ENCODE measurements at regions not wholly inside any gene's neighbourhood (a gene's known extent, or its start where the extent isn't known, plus 50 kb on each side); places are given as distances from the start of the nearest gene placed in this dataset.

DNA sequence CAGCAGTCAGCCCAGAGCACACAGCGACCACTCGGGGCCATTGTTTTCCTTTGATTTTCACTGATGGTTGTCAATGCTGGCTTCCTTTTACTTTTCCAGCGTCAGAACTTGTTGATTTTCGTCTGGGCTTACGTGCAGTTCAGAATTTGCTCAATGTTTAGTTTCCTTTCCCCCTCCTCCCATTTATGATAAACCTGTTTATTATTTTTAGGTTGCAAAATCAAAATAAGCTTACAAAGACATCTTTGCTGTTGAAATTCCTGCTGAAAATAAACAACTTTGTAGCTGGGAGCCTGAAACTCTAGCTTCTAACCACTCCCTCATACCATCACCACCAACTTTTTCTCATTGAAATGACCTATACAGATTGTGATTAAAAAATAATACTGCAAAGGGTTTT, 83.1 kb upstream of the LYZL1 start:
- no peak overlapping the region for H2AFZ ChIP-seq (ENCODE audit: low read depth, low read length)
- H3K27me3 Mint-ChIP-seq (ENCODE audit: low read depth, unreplicated experiment): peaks cover 9% of the 10 kb centered on the region
- no peaks in the 10 kb centered on the region for H3K36me3 Mint-ChIP-seq (ENCODE audit: low read depth, unreplicated experiment)
- no peak overlapping the region for H3K4me3 ChIP-seq (ENCODE audit: insufficient read depth, low read depth, low read length)
- H4K20me1 ChIP-seq (ENCODE audit: insufficient read depth, low read length): no peaks in the 10 kb centered on the region
- H3K27ac Mint-ChIP-seq (ENCODE audit: unreplicated experiment): no peak overlapping the region
- no peak overlapping the region for H3K27ac ChIP-seq (ENCODE audit: low read depth, low read length)
- no peak for TF ChIP-seq EZH2 (IDR thresholded peaks at IDR 0.05; ENCODE audit: insufficient read depth, low read length)
- TF ChIP-seq, protein P1, sequence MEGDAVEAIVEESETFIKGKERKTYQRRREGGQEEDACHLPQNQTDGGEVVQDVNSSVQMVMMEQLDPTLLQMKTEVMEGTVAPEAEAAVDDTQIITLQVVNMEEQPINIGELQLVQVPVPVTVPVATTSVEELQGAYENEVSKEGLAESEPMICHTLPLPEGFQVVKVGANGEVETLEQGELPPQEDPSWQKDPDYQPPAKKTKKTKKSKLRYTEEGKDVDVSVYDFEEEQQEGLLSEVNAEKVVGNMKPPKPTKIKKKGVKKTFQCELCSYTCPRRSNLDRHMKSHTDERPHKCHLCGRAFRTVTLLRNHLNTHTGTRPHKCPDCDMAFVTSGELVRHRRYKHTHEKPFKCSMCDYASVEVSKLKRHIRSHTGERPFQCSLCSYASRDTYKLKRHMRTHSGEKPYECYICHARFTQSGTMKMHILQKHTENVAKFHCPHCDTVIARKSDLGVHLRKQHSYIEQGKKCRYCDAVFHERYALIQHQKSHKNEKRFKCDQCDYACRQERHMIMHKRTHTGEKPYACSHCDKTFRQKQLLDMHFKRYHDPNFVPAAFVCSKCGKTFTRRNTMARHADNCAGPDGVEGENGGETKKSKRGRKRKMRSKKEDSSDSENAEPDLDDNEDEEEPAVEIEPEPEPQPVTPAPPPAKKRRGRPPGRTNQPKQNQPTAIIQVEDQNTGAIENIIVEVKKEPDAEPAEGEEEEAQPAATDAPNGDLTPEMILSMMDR (IDR thresholded peaks at IDR 0.05; ENCODE audit: insufficient read depth, low read depth, low read length): no peak
- no peak overlapping the region for H3K4me3 Mint-ChIP-seq (ENCODE audit: unreplicated experiment)
- no peaks in the 10 kb centered on the region for H3K9me3 ChIP-seq (ENCODE audit: insufficient read depth, low read depth, low read length)
- no peaks in the 10 kb centered on the region for H3K79me2 ChIP-seq (ENCODE audit: insufficient read depth, low read length)
- peaks cover 8% of the 10 kb centered on the region for H3K4me1 Mint-ChIP-seq (ENCODE audit: low read depth, unreplicated experiment)
- FAIRE-seq (no peak), DNase-seq (ENCODE audit: low read depth) (no peak)
- no peak overlapping the region for H3K9ac ChIP-seq (ENCODE audit: low read length)
- peaks cover 6% of the 10 kb centered on the region for H3K9me3 Mint-ChIP-seq (ENCODE audit: unreplicated experiment)
- no peaks in the 10 kb centered on the region for H3K36me3 ChIP-seq (ENCODE audit: insufficient read depth, low read length)
- no peak overlapping the region for H3K4me2 ChIP-seq (ENCODE audit: low read length)
- peaks cover 7% of the 10 kb centered on the region for H3K27me3 ChIP-seq (ENCODE audit: insufficient read depth, low read length)
- H3K4me1 ChIP-seq (ENCODE audit: insufficient read depth, low read length): no peaks in the 10 kb centered on the region

DNA sequence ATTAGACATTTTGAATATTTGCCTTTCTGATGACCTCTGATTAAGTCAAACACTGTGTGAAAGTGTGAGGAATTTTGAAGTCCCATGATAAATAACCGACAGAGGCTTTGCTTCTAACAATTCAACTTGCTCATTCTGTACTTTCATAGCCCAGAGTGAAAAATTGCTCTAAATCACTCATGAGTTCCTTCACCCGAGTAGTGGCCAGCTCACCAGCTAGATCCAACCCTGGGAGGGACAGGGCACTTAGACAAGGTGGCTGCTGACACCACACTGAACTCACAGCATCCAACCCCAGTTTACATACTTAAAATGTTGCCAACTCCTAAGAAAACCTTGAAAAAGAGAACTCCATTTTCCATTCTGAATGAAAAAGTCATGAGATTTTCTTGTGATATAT, 80.0 kb upstream of the LYZL1 start:
- Histone ChIP-seq H3K4me1 (ENCODE audit: insufficient read depth, low read length) (no peaks in the 10 kb centered on the region), H3K27ac (ENCODE audit: low read depth, low read length) (no peak overlapping the region), H3K36me3 (ENCODE audit: insufficient read depth, low read length) (no peaks in the 10 kb centered on the region), H2AFZ (ENCODE audit: low read depth, low read length) (no peak overlapping the region), H3K4me2 (ENCODE audit: low read length) (no peak overlapping the region), H3K27me3 (ENCODE audit: insufficient read depth, low read length) (peaks cover 7% of the 10 kb centered on the region), H3K9me3 (ENCODE audit: insufficient read depth, low read depth, low read length) (no peaks in the 10 kb centered on the region), H4K20me1 (ENCODE audit: insufficient read depth, low read length) (no peaks in the 10 kb centered on the region), H3K4me3 (ENCODE audit: insufficient read depth, low read depth, low read length) (no peak overlapping the region), H3K79me2 (ENCODE audit: insufficient read depth, low read length) (no peaks in the 10 kb centered on the region), H3K9ac (ENCODE audit: low read length) (no peak overlapping the region)
- H3K4me3 Mint-ChIP-seq (ENCODE audit: unreplicated experiment): no peak overlapping the region
- peaks cover 6% of the 10 kb centered on the region for H3K4me1 Mint-ChIP-seq (ENCODE audit: low read depth, unreplicated experiment)
- DNase-seq (ENCODE audit: low read depth) (no peak), FAIRE-seq (no peak)
- peaks cover 6% of the 10 kb centered on the region for H3K9me3 Mint-ChIP-seq (ENCODE audit: unreplicated experiment)
- no peaks in the 10 kb centered on the region for H3K36me3 Mint-ChIP-seq (ENCODE audit: low read depth, unreplicated experiment)
- H3K27ac Mint-ChIP-seq (ENCODE audit: unreplicated experiment): no peak overlapping the region
- no peak for TF ChIP-seq EZH2 (IDR thresholded peaks at IDR 0.05; ENCODE audit: insufficient read depth, low read length)
- TF ChIP-seq, protein P1 (IDR thresholded peaks at IDR 0.05; ENCODE audit: insufficient read depth, low read depth, low read length): no peak
- H3K27me3 Mint-ChIP-seq (ENCODE audit: low read depth, unreplicated experiment): peaks cover 5% of the 10 kb centered on the region

DNA sequence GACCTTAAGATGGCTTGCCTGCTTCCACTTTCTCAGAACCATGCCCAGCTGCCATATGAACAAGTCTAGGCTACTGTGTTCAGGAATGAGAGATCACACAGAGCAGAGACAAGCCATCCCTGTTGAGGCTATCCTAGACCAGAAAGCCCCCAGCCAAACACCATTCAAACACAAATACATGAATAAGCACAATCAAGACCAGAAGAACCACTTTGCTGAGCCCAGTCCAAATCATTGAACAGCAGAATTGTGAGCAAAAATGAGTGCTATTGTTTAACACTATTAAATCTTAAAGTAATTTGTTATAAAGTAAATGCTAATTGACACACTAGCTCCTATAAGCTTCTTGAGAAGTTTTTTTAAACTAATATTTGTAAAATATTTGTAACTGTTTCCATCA, 79.0 kb upstream of the LYZL1 start:
- Mint-ChIP-seq H3K36me3 (ENCODE audit: low read depth, unreplicated experiment) (no peaks in the 10 kb centered on the region), H3K27me3 (ENCODE audit: low read depth, unreplicated experiment) (peaks cover 5% of the 10 kb centered on the region), H3K27ac (ENCODE audit: unreplicated experiment) (no peak overlapping the region), H3K9me3 (ENCODE audit: unreplicated experiment) (peaks cover 6% of the 10 kb centered on the region), H3K4me1 (ENCODE audit: low read depth, unreplicated experiment) (no peaks in the 10 kb centered on the region), H3K4me3 (ENCODE audit: unreplicated experiment) (no peak overlapping the region)
- Histone ChIP-seq H3K27me3 (ENCODE audit: insufficient read depth, low read length) (peaks cover 4% of the 10 kb centered on the region), H4K20me1 (ENCODE audit: insufficient read depth, low read length) (no peaks in the 10 kb centered on the region), H3K4me2 (ENCODE audit: low read length) (no peak overlapping the region), H3K9me3 (ENCODE audit: insufficient read depth, low read depth, low read length) (no peaks in the 10 kb centered on the region), H3K4me3 (ENCODE audit: insufficient read depth, low read depth, low read length) (no peak overlapping the region), H3K9ac (ENCODE audit: low read length) (no peak overlapping the region), H2AFZ (ENCODE audit: low read depth, low read length) (no peak overlapping the region), H3K4me1 (ENCODE audit: insufficient read depth, low read length) (no peaks in the 10 kb centered on the region), H3K79me2 (ENCODE audit: insufficient read depth, low read length) (no peaks in the 10 kb centered on the region), H3K36me3 (ENCODE audit: insufficient read depth, low read length) (no peaks in the 10 kb centered on the region), H3K27ac (ENCODE audit: low read depth, low read length) (no peak overlapping the region)
- no peak for DNase-seq (ENCODE audit: low read depth)
- no peak for FAIRE-seq
- TF ChIP-seq, protein P1 (IDR thresholded peaks at IDR 0.05; ENCODE audit: insufficient read depth, low read depth, low read length): no peak
- no peak for TF ChIP-seq EZH2 (IDR thresholded peaks at IDR 0.05; ENCODE audit: insufficient read depth, low read length)
